ENCODE measurements at regions not wholly inside any gene's neighbourhood (a gene's known extent, or its start where the extent isn't known, plus 50 kb on each side); places are given as distances from the start of the nearest gene placed in this dataset.
A peak's percentile ranks its signal among the peaks of the same experiment; 100 is the strongest.

DNA sequence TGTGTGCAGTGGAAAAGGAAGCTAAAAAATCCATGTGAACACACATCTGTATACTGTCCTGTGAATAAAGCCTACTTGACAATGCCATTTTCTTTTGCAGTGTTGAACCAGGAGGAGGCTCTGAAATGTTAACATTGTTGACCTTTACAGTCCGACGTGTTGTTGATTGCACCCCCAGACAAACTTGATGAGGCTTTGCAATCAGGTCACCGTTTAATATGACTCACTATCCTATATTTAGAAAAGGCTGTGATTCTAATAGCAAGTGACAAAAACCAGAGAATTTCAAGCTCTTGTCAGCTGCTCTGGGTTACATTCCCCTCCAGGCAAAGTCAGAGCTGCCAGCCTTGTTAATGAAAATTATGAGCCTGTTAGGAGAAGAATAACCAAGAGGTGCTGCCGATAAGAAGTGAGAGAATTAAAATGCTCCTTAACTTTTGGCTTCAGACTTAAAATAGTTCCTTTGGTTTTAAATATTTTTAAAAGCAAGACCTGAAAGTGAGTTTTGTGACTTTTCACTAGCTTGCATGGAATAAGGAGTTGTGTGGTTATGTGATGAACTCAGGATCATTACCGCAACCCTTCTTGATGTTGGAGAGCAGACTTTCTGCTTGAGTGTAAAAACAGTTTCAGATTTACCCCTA lies 162.1 kb downstream of the QPCT start:
- in situ Hi-C loops (cut with MboI; ENCODE audit: low sequenced_read_pairs, unreplicated experiment) = no loop called here
- peak; percentile 11 for DNase-seq (ENCODE audit: low spot score)
- TF ChIP-seq, protein P1, sequence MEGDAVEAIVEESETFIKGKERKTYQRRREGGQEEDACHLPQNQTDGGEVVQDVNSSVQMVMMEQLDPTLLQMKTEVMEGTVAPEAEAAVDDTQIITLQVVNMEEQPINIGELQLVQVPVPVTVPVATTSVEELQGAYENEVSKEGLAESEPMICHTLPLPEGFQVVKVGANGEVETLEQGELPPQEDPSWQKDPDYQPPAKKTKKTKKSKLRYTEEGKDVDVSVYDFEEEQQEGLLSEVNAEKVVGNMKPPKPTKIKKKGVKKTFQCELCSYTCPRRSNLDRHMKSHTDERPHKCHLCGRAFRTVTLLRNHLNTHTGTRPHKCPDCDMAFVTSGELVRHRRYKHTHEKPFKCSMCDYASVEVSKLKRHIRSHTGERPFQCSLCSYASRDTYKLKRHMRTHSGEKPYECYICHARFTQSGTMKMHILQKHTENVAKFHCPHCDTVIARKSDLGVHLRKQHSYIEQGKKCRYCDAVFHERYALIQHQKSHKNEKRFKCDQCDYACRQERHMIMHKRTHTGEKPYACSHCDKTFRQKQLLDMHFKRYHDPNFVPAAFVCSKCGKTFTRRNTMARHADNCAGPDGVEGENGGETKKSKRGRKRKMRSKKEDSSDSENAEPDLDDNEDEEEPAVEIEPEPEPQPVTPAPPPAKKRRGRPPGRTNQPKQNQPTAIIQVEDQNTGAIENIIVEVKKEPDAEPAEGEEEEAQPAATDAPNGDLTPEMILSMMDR (IDR thresholded peaks at IDR 0.05; ENCODE audit: borderline replicate concordance, control extremely low read depth, extremely low read depth, insufficient read depth, missing control alignments) = no peak

DNA sequence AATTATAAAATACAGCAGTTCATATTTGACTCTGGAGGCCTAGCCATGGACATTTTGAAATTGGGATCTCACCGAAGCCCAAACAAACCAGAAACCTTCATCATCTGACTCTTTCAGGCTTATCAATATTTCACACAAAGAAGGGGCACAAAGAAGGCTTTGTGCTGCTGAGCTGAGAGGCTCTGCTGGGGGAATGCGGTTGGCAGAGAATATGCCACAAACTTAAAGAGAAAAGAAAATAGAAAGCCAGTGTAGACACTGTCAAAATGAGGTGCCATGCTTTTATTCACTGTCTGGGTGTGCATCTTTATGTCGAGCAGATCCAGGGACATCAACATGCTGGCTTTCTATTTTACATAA lies 162.6 kb downstream of the QPCT start:
- DNase-seq (ENCODE audit: low spot score) = no peak
- TF ChIP-seq, protein P1 (IDR thresholded peaks at IDR 0.05; ENCODE audit: borderline replicate concordance, control extremely low read depth, extremely low read depth, insufficient read depth, missing control alignments) = no peak
- in situ Hi-C loops (cut with MboI; ENCODE audit: low sequenced_read_pairs, unreplicated experiment) = no loop called here

DNA sequence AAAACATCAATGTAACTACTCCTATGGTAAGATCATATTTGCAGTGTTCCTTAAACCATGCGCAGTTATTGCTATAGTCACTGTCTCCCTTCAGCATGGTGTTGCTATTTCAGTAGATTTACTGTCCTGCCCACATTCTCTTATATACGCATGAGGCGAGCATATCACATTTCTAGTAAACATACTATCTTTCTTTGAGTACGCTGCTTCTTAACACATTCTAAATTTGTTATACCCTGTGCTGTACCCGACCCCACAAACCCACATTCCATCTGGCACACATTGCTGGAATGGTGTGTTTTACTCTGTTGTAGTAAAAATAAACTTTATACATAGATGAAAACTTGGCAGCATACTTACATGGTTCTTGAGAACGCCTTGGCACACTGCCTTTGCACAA lies 163.3 kb downstream of the QPCT start:
- TF ChIP-seq, protein P1 (IDR thresholded peaks at IDR 0.05; ENCODE audit: borderline replicate concordance, control extremely low read depth, extremely low read depth, insufficient read depth, missing control alignments) = no peak
- no peak for DNase-seq (ENCODE audit: low spot score)
- in situ Hi-C loops (cut with MboI; ENCODE audit: low sequenced_read_pairs, unreplicated experiment) = no loop called here

DNA sequence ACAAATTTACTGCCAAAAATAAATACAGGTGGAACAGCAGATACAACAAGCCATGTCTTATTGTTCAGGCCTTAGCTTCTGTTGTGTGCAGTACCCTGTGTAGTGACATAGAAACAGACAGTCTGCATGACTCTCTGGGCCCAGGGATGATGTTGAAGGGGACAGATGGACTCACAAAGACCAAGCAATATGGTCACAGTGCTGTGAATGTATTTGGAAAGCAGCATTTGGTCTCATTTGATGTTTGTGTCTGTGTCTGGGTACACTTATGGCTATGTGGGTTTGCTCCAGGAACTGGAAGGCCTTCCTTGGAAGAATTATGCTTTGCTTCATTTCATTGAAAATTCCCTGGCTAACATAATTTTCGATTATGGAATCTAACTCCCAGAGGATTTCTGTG lies 158.5 kb downstream of the CDC42EP3 start:
- in situ Hi-C loops (cut with MboI; ENCODE audit: low sequenced_read_pairs, unreplicated experiment) = no loop called here
- TF ChIP-seq, protein P1 (IDR thresholded peaks at IDR 0.05; ENCODE audit: borderline replicate concordance, control extremely low read depth, extremely low read depth, insufficient read depth, missing control alignments) = no peak
- no peak for DNase-seq (ENCODE audit: low spot score)

DNA sequence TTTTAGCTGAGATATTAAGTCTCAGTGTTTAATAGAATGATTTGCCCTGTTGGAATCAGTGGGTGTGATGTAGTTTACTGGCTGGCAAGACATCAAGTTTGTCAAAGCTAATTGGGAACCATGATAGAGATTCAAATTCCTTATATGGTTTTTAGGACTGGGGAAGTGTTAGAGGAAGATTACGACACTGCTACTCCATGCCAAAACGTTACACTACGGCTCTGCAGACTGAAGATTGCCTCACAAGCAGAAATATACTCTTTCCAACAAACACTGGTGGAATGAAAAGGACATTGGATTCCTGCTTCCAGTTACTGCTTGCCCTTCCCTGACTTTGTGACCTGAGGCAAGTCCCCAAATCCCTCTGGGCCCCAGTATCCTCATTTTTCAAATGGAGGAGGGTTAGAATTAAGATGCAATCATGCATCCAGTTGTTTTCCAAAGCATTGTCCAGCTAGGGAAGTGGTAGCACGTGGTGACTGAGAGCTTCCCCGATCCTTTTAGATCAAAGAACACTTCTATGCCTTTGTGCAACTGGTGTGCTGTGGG lies 147.6 kb downstream of the CDC42EP3 start:
- no peak for DNase-seq (ENCODE audit: low spot score)
- TF ChIP-seq, protein P1 (IDR thresholded peaks at IDR 0.05; ENCODE audit: borderline replicate concordance, control extremely low read depth, extremely low read depth, insufficient read depth, missing control alignments) = no peak
- in situ Hi-C loops (cut with MboI; ENCODE audit: low sequenced_read_pairs, unreplicated experiment) = no loop called here

DNA sequence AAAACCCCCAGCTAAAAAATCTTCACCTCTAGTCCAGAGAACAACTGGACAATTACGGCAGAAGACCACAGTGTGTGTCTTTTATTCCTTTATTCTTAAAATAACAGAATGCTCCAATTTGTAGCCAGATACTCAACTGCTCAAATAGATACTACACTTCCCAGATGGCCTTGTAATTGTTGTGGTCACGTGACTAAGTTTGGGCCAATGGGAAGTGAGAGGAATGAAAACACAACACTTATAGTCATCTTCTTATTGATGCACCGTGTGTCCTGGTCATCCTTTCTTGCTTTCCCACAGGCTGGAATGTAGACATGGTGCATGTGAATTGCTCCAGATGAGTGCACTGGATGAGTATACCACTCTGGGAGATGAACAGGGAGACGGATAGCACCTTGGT lies 145.1 kb downstream of the CDC42EP3 start:
- TF ChIP-seq, protein P1 (IDR thresholded peaks at IDR 0.05; ENCODE audit: borderline replicate concordance, control extremely low read depth, extremely low read depth, insufficient read depth, missing control alignments) = no peak
- in situ Hi-C loops (cut with MboI; ENCODE audit: low sequenced_read_pairs, unreplicated experiment) = no loop called here
- DNase-seq (ENCODE audit: low spot score) = no peak

Measured in GM13976 (cell line).